ENCODE measurements at regions not wholly inside any gene's neighbourhood (a gene's known extent, or its start where the extent isn't known, plus 50 kb on each side); places are given as distances from the start of the nearest gene placed in this dataset.

- DNase-seq (no peak), ATAC-seq (no peak)
- intact Hi-C loops (cut with micrococcal nuclease), result no loop called here
- Histone ChIP-seq H2AFZ (ENCODE audit: low read length) (no peak overlapping the region), H4K20me1 (ENCODE audit: low read length) (no peaks in the 10 kb centered on the region), H3K4me3 (ENCODE audit: low read length) (no peak overlapping the region), H3K36me3 (ENCODE audit: low read depth, low read length) (peaks cover 5% of the 10 kb centered on the region; the same call in 1 of the 2 replicates), H3K4me2 (ENCODE audit: low read length) (no peak overlapping the region), H3F3A (ENCODE audit: low read length, unreplicated experiment) (no peaks in the 10 kb centered on the region), H3K79me2 (ENCODE audit: low read length) (no peaks in the 10 kb centered on the region), H3K9me3 (ENCODE audit: low read length) (0 out of 2 replicates have a peak, but pooled peaks cover 7% of the 10 kb centered on the region), H3K9ac (ENCODE audit: low read length) (no peak overlapping the region), H3K27me3 (ENCODE audit: low read length) (no peaks in the 10 kb centered on the region), H3K9me2 (replicated peaks; ENCODE audit: low read length) (no peaks in the 10 kb centered on the region), H3K27ac (ENCODE audit: low read length) (no peak overlapping the region), H3K4me1 (ENCODE audit: insufficient read depth, low read length) (no peaks in the 10 kb centered on the region)
- no TSS peak for BruUV-seq (replicated peaks)
- CTCF ChIA-PET, result no interaction called here
- TF ChIP-seq EZH2 (IDR thresholded peaks at IDR 0.05; ENCODE audit: low read length, unreplicated experiment) (no peak), CTCF (conservative IDR thresholded peaks at IDR 0.05; ENCODE audit: low read depth, low read length) (no peak), EZH2phosphoT487 (IDR thresholded peaks at IDR 0.05; ENCODE audit: borderline replicate concordance, low read length) (no peak)
- POLR2A ChIA-PET (ENCODE audit: unreplicated experiment), result no interaction called here
These were observed 67.6 kb upstream of the GUCA2B start for GRCh38 chr1:42085596-42085995.

DNA sequence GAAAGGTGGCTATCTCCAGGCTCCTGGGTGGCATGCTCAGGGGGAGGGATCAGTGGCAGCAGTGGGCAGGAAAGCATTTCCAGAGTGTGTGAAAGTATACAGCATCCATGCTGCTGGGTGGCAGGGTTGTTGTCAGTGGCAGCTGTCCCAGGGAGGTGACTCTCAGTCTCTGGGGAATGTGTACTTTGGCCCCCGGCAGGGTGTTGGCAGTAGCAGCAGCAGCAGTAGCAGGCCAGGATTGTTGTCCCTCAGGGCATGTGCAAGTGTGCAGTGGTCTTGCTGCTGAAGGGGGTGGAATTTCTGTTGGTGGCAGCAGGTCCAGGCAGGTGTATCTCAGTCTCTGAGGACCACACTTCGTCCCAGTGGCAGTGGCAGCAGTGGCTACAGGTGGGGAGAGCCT lies 71.7 kb upstream of the GUCA2B start:
- intact Hi-C loops (cut with micrococcal nuclease), result no loop called here
- Histone ChIP-seq H3K4me1 (ENCODE audit: insufficient read depth, low read length) (no peaks in the 10 kb centered on the region), H4K20me1 (ENCODE audit: low read length) (no peaks in the 10 kb centered on the region), H3K9me3 (ENCODE audit: low read length) (no peaks in the 10 kb centered on the region), H3K79me2 (ENCODE audit: low read length) (no peaks in the 10 kb centered on the region), H2AFZ (ENCODE audit: low read length) (no peak overlapping the region), H3K4me3 (ENCODE audit: low read length) (no peak overlapping the region), H3K27me3 (ENCODE audit: low read length) (no peaks in the 10 kb centered on the region), H3K36me3 (ENCODE audit: low read depth, low read length) (no peaks in the 10 kb centered on the region), H3K4me2 (ENCODE audit: low read length) (no peak overlapping the region), H3K9ac (ENCODE audit: low read length) (no peak overlapping the region), H3F3A (ENCODE audit: low read length, unreplicated experiment) (no peaks in the 10 kb centered on the region), H3K9me2 (replicated peaks; ENCODE audit: low read length) (no peaks in the 10 kb centered on the region), H3K27ac (ENCODE audit: low read length) (no peak overlapping the region)
- BruUV-seq (replicated peaks), result no TSS peak
- ChIA-PET POLR2A (ENCODE audit: unreplicated experiment) (no interaction called here), CTCF (no interaction called here)
- DNase-seq (no peak), ATAC-seq (peak; percentile 37; the same call in 1 of the 2 replicates)
- no peak for TF ChIP-seq EZH2 (IDR thresholded peaks at IDR 0.05; ENCODE audit: low read length, unreplicated experiment)
- TF ChIP-seq CTCF (conservative IDR thresholded peaks at IDR 0.05; ENCODE audit: low read depth, low read length), result no peak
- no peak for TF ChIP-seq EZH2phosphoT487 (IDR thresholded peaks at IDR 0.05; ENCODE audit: borderline replicate concordance, low read length)

- intact Hi-C loops (cut with micrococcal nuclease), result no loop called here
- Histone ChIP-seq H3K9me3 (ENCODE audit: low read length) (no peaks in the 10 kb centered on the region), H3F3A (ENCODE audit: low read length, unreplicated experiment) (no peaks in the 10 kb centered on the region), H3K4me1 (ENCODE audit: insufficient read depth, low read length) (no peaks in the 10 kb centered on the region), H2AFZ (ENCODE audit: low read length) (no peak overlapping the region), H3K27ac (ENCODE audit: low read length) (no peak overlapping the region), H3K9me2 (replicated peaks; ENCODE audit: low read length) (no peaks in the 10 kb centered on the region), H4K20me1 (ENCODE audit: low read length) (no peaks in the 10 kb centered on the region), H3K4me2 (ENCODE audit: low read length) (no peak overlapping the region), H3K4me3 (ENCODE audit: low read length) (no peak overlapping the region), H3K36me3 (ENCODE audit: low read depth, low read length) (no peaks in the 10 kb centered on the region), H3K27me3 (ENCODE audit: low read length) (no peaks in the 10 kb centered on the region), H3K79me2 (ENCODE audit: low read length) (no peaks in the 10 kb centered on the region), H3K9ac (ENCODE audit: low read length) (no peak overlapping the region)
- ChIA-PET CTCF (no interaction called here), POLR2A (ENCODE audit: unreplicated experiment) (no interaction called here)
- BruUV-seq (replicated peaks), result no TSS peak
- no peak for DNase-seq
- no peak for ATAC-seq
- TF ChIP-seq EZH2phosphoT487 (IDR thresholded peaks at IDR 0.05; ENCODE audit: borderline replicate concordance, low read length) (no peak), CTCF (conservative IDR thresholded peaks at IDR 0.05; ENCODE audit: low read depth, low read length) (no peak), EZH2 (IDR thresholded peaks at IDR 0.05; ENCODE audit: low read length, unreplicated experiment) (no peak)
These were observed 78.0 kb upstream of the GUCA2B start for GRCh38 chr1:42075179-42075578.
